ENCODE measurements at regions not wholly inside any gene's neighbourhood (a gene's known extent, or its start where the extent isn't known, plus 50 kb on each side); places are given as distances from the start of the nearest gene placed in this dataset.

DNA sequence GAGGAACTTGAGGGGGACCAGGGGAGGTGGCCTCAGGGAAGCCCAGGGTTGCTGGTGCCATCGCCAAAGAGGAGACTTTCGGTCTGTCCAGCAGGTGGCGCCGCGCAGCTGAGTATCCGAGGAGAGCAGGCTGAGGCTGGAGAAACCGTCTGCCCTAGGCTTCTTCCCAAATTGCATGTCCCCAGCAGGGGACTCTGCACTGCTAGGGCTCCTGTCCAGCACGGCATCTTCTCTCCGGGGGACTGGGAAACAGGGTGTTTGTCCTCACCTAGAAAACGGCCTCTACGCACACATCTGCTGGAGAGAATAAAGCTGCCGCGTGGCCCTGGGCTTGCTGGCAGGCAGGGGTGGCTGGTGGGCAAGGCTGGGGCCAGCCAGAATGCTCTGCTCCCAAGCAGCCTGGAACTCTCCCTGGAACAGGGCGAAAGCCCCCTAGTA lies 161.9 kb downstream of the SH2D4B start:
- no peak for TF ChIP-seq EZH2 (IDR thresholded peaks at IDR 0.05; ENCODE audit: borderline replicate concordance, low read length)
- TF ChIP-seq, protein P1, sequence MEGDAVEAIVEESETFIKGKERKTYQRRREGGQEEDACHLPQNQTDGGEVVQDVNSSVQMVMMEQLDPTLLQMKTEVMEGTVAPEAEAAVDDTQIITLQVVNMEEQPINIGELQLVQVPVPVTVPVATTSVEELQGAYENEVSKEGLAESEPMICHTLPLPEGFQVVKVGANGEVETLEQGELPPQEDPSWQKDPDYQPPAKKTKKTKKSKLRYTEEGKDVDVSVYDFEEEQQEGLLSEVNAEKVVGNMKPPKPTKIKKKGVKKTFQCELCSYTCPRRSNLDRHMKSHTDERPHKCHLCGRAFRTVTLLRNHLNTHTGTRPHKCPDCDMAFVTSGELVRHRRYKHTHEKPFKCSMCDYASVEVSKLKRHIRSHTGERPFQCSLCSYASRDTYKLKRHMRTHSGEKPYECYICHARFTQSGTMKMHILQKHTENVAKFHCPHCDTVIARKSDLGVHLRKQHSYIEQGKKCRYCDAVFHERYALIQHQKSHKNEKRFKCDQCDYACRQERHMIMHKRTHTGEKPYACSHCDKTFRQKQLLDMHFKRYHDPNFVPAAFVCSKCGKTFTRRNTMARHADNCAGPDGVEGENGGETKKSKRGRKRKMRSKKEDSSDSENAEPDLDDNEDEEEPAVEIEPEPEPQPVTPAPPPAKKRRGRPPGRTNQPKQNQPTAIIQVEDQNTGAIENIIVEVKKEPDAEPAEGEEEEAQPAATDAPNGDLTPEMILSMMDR (IDR thresholded peaks at IDR 0.05; ENCODE audit: low read length): peak; percentile 75
